Skin epidermis (tissue), 12 donors: ENCODE measurements at regions not wholly inside any gene's neighbourhood (a gene's known extent, or its start where the extent isn't known, plus 50 kb on each side); places are given as distances from the start of the nearest gene placed in this dataset.
"Not testable (repeated sequence)": the region's sequence is repeated elsewhere in the genome, so short reads cannot be mapped to it uniquely, and the experiment has no call there.

Experiments used
- H3K27ac ChIP-seq, 21 experiments: fragments of 200-600 bp; sonication (generic) in 11 of 21; one replicate each; pipeline ENCODE4 v1.5.0; 2020; ENCODE audit warnings: mild to moderate bottlenecking in 3 of 21, inconsistent platforms in 2 of 21, moderate library complexity in 2 of 21
- H3K4me3 ChIP-seq, 7 experiments: fragments of 200-600 bp; sonication (generic) in 2 of 7; one replicate each; pipeline ENCODE4 v1.5.0; 2020; ENCODE audit warnings: inconsistent platforms in 2 of 7, mild to moderate bottlenecking in 2 of 7, moderate library complexity in 1 of 7

DNA sequence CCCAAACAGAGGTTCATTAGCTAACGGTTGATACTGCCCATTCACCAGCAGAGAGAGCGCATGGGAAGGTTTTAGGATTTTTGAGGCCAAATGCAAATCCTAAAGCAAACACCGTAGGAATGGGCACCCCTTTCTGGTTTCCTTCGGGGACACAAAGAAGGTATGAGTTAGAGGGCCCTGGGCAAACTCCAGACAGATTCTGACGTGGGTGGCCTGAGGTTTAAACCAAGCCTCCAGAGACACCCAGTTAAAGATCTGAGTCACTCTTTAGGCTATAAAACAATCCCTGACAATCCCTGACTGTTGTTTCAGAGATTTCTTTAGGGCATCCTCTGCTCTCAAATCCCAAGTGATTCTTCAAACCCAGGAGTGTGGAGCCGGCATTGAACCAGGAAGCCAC is 262.2 kb upstream of the USP9Y start:
- not testable (repeated sequence) for H3K4me3 ChIP-seq, H3K27ac ChIP-seq

DNA sequence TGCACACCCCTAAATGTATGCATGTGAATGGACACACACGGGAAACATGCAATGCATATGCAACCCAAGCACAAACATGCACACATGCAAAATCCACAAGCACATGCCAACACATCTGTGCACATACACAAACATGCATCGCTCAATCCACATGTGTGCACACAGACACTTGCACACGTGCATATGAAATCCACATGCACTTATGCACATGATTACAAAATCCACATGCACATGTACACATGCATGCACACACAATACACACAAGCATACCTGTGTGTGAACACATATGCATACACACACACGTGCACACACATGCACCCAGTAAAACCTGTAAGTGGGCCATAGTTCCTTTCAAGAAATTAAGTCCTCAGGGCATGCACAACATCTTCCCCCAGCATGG is 256.8 kb upstream of the USP9Y start:
- Histone ChIP-seq H3K4me3 (no peak overlapping the region), H3K27ac (no peak overlapping the region)

DNA sequence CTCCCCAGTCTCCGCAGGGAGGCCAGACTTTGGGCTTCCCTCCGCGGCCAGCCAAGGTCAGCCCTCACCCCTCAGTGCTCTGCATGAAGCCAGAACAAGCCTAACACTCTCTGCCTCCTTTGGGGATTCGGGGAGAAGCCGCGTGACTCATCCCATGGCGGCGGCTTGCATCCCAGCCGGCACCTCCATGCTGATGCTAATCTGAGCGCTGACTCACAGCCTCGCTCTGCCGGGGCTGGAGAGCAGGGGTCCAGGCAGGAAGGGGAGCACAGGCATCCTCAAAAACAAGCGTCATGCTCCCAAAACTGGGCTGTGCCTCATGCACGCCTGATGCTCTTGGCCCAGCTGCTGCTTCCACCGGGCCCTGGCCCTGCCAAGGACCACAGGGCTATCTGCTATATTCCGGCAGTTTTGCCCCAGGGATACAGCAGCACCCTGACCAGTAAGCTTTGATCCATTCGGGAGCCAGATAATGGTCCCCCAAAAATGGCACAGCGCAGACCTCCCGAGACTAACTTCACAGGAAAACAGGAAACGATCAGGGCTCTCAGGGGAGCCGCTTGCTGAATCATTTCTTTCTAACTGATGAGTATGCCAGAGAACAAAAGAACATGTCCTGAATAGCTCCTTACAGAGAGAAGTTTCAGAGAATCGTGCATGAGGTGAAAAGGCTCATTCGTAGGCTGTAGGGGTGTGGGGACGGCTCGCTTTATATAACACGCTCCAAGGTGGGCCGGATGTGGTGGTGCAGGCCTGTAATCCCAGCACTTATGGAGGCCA is 254.4 kb upstream of the USP9Y start:
- not testable (repeated sequence) for H3K4me3 ChIP-seq, H3K27ac ChIP-seq

DNA sequence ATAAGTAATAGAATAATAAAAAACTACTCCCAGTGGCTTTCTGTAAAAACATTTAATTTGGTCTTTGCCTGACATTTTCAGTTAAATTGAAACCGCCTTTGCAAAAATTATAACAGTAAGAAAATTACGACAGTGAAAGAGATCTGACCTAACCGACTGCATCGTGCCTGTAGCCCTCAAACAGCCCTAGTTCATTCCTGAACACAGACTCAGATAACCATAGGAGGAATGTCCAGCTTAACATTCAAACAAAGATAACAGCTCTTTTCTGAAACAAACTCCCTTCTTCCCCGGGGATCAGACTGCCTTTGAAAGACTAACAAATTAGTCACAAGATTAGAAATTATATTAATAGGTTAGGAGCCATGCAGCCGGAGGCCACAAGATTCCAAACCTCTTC is 252.5 kb upstream of the USP9Y start:
- H3K27ac ChIP-seq, H3K4me3 ChIP-seq: not testable (repeated sequence)

DNA sequence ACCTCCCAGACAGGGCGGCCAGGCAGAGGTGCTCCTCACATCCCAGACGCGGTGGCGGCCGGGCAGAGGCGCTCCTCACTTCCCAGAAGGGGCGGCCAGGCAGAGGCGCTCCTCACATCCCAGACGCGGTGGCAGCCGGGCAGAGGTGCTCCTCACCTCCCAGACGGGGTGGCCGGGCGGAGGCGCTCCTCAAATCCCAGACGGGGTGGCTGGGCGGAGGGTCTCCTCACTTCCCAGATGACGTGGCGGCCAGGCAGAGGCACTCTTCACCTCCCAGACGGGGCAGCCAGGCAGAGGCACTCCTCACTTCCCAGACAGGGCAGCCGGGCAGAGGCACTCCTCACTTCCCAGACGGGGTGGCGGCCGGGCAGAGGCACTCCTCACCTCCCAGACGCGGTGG is 247.7 kb upstream of the USP9Y start:
- not testable (repeated sequence) for H3K27ac ChIP-seq, H3K4me3 ChIP-seq

DNA sequence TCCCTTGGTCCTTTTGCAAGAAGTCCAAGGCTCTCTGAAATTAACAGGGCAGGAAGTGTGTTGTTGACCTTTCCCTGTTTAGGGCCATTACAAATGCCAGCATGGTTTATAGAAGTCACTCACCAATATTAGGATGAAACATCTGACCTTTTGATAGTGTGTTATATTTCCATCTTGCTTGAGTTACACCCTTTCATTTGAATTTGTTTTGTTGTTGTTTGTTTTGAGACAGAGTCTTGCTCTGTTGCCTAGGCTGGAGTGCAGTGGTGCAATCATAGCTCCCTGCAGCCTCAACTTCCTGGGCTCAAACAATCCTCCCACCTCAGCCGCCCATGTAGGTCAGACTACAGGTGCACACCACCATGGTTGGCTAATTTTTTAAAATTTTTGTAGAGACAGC is 241.1 kb upstream of the USP9Y start:
- no peak overlapping the region for H3K4me3 ChIP-seq
- H3K27ac ChIP-seq: no peak overlapping the region

DNA sequence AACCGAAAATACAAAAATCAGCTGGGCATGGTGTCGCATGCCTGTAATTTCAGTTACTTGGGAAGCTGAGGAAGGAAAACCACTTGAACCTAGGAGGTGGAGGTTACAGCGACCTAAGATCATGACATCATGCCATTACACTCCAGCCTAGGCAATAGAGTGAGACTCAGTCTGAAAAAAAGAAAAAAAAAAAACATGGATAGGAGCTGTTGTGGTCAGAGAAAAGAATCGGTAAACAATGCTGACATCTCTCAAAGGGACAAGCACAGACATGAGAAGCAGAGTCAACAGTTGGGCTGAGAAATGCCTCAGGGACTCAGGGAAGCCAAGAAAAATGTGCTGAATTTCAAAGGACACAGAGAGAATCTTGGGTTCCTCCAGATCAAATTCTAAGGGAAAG is 236.9 kb upstream of the USP9Y start:
- H3K4me3 ChIP-seq: no peak overlapping the region
- no peak overlapping the region for H3K27ac ChIP-seq

DNA sequence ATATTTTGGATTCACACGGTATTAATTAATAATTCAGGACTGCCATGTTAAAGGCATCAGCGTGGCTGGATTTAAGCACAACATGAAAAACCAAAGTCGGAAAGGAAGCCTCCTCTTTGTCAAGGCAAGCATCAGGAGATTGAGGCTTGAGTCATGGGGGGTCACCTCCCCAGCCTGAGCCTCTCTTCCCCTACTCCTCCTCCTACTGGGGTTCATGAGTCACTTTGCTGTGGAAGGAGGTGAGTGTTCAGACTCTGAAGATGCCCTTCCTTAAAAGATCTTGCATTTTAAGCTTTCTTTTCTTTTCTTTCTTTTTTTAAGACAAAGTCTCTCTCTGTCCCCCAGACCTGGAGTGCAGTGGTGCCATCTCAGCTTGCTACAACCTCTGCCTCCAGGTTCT is 235.3 kb upstream of the USP9Y start:
- no peak overlapping the region for H3K27ac ChIP-seq
- H3K4me3 ChIP-seq: no peak overlapping the region

DNA sequence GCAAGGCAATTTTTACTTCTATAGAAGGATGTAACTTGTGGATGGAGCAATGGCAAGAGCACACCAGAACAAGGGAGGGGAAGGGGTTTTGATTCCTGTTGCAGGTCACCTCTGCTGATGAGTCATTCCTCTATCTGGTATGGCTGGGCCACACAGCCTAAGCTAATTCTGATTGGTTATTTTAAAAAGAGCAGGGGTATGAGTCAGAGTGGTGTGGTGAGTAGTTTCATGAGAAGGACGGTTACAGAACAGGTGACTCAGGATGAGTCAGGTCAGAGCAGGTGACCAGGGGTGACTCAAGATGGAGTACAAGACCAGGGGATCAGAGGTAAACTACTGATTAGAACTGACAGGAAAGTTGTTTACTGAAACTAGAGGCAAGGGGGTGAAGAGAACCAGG is 231.9 kb upstream of the USP9Y start:
- Histone ChIP-seq H3K4me3 (no peak overlapping the region), H3K27ac (no peak overlapping the region)

DNA sequence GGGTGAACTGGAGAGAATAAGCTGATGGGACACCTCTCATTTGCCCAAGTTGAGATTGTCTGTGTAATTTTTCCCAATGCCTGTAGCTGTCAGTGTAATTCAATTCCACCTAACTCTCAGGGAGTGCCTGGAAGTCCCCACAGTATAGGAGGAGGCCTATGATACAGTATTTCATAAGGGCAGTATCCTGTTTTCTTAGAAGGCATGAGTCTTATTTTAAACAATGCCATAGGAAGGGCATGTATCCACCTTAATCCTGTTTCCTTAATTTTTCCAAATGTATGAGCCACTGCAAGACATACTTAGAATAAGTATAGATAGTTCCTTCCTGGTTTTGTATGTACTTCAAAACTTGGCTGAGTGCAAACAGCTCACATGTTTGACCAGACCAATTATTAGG is 226.6 kb upstream of the USP9Y start:
- no peak overlapping the region for H3K4me3 ChIP-seq
- no peak overlapping the region for H3K27ac ChIP-seq

DNA sequence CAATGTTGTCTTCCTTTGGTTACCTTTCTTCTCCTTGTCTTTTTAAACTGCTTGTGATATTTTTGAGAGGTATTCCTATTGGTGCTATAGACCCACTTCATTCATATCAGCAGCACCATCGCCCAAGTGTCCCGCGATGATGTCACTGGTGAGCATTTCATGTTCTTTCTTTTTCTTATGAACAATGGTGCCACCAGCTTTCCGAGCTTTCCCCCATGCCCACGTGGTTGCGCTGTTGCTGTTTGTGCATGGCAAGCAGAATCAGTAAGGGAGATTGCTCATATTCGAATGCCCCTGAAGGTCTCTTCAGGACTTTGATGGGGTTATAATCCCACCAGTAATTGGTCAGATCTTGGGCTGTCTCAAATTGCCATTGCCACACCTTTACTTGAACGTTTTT is 221.6 kb upstream of the USP9Y start:
- Histone ChIP-seq H3K4me3 (no peak overlapping the region), H3K27ac (no peak overlapping the region)

DNA sequence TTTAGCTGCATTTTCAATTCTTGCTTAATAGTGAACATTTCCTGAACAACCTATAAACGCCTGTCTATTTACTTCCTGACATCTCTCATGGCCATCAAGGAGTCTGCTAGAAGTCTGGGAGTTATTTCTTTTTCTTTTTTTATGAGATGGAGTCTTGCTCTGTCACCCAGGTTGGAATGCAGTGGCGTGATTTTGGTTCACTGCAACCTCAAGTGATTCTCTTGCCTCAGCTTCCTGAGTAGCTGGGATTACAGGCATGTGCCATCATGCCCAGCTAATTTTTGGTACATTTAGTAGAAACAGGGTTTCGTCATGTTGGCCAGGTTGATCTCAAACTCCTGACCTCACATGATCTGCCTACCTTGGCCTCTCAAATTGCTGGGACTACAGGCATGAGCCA is 217.6 kb upstream of the USP9Y start:
- H3K27ac ChIP-seq: no peak overlapping the region
- H3K4me3 ChIP-seq: no peak overlapping the region

DNA sequence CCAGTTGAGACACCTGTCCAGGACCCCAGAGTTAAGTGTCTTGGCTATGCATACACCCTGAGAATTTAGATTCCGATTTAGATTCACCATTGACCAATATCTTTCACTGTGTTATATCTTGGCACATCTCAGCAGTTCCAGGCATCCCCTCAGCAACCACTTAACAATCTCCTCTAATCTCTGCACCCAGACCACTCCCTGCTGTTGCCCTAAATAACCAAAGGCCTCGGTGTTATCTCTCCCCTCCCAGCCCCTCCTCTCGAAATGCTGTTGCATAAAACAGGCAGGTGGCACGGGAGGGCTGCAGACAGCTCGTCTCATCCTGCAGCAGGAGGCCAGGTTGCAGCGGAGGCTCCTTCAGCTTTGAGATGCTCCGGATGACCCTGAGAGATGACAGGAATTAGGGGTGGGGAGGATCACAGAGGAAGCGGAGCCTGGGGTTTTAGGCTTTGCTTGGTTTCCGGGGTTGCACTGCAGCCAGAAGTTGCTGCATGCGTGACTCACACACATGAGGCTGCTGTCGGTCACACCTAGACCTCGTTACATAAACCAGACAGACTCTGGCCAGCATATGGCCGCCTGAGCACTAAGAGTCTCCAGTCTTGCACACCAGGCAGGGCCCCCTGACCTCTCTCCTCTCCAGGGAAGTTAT is 210.3 kb upstream of the USP9Y start:
- Histone ChIP-seq H3K27ac (no peak overlapping the region), H3K4me3 (no peak overlapping the region)

DNA sequence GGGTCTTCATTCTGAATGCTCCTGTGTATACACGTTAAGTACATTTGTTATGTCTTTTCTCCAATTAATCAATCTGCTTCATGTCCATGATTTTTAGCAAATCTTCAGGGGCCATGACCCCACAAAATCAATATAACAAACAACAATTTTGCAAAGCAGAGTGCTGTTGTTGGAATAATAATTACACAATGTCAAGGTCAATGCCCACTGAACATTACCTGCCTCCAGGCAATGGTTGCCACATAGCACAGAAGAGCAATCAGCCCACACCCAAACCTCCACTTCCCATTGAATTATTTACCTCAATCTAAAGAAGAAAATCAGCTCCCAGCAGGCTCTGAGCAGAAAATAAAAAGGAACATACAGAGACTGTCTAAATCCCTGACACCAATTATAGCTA is 208.8 kb upstream of the USP9Y start:
- no peak overlapping the region for H3K27ac ChIP-seq
- no peak overlapping the region for H3K4me3 ChIP-seq

DNA sequence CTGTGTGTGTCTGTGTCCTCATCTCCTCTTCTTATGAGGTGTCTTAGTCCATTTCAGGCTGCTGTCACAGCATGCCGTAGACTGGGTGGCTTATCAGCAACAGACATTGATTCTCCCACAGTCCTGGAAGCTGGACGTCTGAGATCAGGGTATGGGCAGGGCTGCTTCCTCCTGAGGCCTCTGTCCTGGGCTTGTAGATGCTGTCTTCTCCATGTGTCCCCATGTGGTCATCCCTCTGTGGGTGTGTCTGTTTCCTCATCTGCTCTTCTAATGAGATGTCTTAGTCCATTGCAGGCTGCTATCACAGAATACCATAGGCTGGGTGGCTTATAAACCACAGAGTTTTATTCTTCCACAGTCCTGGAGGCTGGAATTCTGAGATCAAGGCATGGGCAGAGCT is 205.0 kb upstream of the USP9Y start:
- Histone ChIP-seq H3K27ac (no peak overlapping the region), H3K4me3 (no peak overlapping the region)

DNA sequence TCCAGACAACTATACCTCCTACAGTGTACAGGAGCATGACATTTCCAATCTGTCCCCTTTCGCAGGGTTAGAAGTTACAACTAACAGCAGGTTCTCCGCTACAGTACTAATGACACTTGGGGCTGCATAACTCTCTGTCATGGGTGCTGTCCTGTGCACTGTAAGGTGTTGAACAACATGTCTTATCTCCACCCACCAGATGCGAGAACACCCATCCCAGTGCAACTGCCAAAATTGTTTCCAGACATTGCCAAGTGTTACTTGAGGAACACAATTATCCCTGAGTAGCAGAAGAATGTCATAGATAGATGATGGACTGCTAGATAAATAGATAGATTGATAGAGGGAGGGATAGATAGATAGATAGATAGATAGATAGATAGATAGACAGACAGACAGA is 200.9 kb upstream of the USP9Y start:
- no peak overlapping the region for H3K4me3 ChIP-seq
- H3K27ac ChIP-seq: no peak overlapping the region

DNA sequence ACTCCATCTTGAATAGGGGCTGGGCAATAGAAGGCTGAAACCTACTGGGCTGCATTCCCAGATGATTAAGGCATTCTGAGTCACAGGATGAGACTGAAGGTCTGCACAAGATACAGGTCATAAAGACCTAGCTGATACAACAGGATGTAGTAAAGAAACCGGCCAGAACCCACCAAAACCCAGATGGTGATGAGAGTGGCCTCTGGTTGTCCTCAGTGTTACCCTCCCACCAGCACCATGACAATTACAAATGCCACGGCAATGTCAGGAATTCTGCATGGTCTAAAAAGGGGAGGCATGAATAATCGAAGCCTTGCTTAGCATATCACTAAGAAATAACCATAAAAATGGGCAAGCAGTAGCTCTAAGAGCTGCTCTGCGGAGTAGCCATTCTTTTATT is 197.0 kb upstream of the USP9Y start:
- H3K27ac ChIP-seq, H3K4me3 ChIP-seq: not testable (repeated sequence)

DNA sequence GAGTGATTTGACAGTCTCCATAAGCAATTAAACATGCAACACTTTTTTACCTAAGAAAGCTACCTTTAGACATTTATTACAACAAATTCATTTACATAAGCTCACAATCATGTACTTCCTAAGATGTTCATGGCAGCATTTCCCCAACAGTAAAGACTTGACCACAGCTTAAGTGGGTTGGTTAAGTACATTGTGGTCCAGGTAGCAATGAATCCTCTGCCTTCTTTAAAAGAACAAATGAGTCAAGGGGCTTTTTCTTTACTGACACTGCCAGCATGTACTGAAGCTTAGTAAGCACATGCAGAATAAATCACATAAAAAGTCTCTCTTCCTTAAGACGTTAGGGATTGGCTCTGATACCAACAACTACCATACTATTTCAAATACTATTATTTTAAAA is 183.7 kb upstream of the USP9Y start:
- H3K4me3 ChIP-seq: no peak overlapping the region
- H3K27ac ChIP-seq: no peak overlapping the region

DNA sequence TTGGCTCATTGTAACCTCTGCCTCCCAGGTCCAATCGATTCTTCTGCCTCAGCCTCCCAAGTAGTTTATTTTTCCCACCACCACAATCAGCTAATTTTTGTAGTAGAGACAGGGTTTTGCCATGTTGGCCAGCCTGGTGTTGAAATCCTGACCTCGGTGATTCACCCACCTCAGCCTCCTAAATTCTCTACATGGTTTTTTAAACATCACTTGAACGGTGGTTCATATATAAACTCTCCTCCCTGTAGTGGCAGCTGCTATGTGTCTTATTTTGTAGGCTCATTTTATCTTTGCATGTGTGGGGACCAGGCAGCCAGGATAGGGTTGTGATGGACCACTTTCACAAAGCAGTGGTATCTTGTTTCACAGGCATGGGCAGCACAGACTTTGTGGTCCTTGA is 175.8 kb upstream of the USP9Y start:
- H3K4me3 ChIP-seq: no peak overlapping the region
- no peak overlapping the region for H3K27ac ChIP-seq

DNA sequence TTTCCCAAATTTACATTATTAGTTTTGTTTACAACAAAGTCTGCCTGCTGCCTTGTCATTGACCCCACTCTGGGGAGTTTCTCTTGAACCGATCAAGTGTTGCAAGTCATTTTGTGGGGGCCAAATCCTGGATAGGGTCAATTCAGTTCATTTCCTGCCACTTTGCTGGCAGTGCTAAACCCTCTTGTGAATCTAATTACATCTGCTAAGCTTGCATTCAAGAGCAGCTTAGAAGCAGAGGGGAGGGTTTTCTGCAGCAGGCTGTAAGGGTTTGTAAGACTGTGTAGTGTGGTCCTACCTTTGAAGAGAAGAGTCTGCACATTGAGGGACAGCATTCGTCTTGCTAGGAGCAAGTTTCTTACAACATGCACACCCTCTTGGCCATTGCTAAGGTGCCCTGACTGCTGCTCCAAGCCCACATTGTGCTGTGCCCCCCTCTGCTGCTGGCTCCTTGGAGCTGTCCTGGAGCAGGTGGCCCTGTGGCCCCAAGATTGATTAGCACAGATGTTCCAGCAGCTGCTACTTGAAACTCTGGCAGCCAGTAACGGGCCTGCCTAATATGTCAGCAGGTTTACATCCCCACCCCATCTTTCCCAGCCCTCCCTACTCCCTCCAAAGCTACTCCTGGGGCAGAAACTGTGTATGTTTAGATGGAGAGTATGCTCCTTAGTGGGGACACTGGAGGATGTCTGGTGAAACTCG is 174.5 kb upstream of the USP9Y start:
- Histone ChIP-seq H3K27ac (no peak overlapping the region), H3K4me3 (no peak overlapping the region)

DNA sequence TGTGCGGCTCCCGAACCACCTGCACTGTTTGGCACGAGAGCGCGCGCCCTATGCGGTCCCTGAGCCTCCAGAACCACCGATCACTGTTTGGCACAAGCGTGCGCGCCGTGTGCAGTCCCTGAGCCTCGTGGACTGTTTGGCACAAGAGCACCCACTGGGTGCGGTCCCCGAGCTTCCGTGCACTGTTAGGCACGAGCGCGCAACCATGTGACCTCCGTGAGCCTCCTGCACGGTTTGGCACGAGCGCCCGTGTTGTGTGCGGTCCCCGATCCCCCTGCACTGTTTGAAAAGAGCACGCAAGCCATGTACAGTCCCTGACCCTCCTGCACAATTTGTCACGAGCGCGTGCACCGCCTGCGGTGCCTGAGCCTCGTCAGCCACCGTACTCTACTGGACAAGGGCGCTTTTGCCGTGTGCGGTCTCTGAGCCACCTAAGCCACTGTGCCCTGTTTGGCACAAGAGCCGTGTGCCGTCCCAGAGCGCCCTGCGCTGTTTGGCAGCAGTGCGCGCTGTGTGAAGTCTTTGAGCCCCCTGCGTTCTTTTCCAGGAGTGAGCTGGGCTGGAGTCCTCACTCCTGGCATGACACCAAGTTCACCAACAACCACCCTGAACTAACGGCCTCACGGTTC is 163.7 kb upstream of the USP9Y start:
- H3K27ac ChIP-seq: no peak overlapping the region
- H3K4me3 ChIP-seq: peak overlapping the region in 3 of 7 experiments; percentile 11 to 23 (median 12)
